ENCODE measurements at regions not wholly inside any gene's neighbourhood (a gene's known extent, or its start where the extent isn't known, plus 50 kb on each side); places are given as distances from the start of the nearest gene placed in this dataset.

DNA sequence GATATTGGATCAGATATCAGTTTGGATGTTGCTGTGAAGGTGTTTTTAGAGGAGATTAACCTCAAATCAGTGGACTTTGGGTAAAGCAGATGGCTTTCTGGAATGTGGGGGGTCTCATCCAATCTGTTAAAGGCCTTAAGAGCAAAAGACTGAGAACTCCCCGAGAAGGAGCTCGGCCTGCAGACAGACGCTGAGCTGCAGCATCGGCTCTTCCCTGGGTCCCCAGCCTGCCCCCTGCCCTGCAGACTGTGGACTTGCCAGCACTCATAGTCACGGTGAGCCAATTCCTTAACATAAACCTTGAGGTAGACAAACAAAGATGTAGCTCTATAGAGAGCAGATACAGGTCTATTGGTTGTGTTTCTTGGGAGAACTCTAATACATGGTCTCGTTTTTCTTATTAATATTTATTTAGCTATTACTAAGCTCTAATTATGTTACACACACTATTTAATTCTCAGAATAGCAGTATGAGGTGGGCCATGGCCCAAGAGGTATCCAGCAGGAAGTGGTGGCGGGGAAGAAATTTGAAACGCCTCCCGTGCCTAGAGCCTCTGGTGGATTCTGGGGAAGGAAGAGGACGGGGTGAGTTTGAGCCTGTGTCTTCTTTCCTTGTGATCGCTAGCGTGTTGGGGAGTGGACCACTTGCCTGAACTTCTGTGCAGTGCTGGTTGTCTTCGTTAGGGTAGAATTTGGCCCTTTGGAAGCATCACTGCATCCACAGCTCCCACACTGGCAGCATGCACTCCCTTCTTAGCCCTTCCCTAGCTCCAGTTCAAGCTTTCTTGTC, 305.3 kb downstream of the TEX29 start:
- Histone ChIP-seq H3K27ac (no peak overlapping the region), H3K9me3 (no peaks in the 10 kb centered on the region)
- TF ChIP-seq, protein P1, sequence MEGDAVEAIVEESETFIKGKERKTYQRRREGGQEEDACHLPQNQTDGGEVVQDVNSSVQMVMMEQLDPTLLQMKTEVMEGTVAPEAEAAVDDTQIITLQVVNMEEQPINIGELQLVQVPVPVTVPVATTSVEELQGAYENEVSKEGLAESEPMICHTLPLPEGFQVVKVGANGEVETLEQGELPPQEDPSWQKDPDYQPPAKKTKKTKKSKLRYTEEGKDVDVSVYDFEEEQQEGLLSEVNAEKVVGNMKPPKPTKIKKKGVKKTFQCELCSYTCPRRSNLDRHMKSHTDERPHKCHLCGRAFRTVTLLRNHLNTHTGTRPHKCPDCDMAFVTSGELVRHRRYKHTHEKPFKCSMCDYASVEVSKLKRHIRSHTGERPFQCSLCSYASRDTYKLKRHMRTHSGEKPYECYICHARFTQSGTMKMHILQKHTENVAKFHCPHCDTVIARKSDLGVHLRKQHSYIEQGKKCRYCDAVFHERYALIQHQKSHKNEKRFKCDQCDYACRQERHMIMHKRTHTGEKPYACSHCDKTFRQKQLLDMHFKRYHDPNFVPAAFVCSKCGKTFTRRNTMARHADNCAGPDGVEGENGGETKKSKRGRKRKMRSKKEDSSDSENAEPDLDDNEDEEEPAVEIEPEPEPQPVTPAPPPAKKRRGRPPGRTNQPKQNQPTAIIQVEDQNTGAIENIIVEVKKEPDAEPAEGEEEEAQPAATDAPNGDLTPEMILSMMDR (IDR thresholded peaks at IDR 0.05), result no peak

DNA sequence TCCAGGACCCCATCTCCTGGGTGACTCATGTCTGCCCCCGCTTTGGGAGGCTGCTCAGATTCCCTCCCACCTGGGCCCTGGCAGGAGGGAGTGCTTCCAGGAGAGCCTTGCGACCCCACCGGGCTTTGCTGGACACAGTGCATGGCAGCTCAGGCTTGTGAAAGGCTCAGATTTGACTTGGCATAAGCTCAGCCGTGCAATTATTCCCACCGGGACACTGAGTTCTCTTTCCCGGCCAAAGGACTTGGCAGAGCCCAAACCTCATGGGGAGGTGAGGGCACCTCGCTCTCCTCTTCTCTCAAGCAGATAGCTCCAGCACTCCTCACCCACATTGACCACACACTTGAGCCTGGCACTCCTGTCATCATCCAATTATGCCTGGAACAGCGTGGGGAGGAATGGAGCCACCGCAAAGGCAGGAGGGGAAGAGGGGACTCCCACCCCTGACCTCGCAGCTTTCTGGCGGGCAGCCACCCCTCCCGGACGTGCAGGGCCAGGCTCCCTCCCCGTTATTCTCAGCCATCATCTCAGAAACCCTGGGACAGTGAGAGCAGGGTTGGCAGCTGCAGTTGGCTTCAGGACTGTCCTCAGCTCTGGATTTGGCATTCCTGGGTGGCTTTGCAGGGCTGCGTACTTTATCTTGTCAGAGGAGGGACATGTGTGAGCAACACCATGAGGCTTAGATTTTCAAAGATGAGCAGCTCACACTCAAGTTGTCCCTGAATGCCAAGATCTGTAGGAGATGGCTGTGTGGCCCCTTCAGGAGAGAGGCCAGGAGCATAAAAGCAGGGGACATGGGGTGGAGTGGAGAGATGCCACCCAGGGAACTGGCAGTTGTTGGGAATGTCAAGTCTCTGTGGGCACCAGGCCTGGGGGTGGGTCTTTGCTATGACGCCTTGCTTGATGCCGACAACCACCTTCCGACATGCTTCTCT, 306.2 kb downstream of the TEX29 start:
- TF ChIP-seq, protein P1 (IDR thresholded peaks at IDR 0.05), result no peak
- Histone ChIP-seq H3K27ac (no peak overlapping the region), H3K36me3 (no peaks in the 10 kb centered on the region), H3K9me3 (no peaks in the 10 kb centered on the region), H3K27me3 (no peaks in the 10 kb centered on the region), H3K4me3 (ENCODE audit: low read depth in 1 of 2, low read length in 1 of 2) (no peak overlapping the region), H3K4me1 (ENCODE audit: control insufficient read depth in 1 of 2, insufficient read depth in 1 of 2, low read depth in 1 of 2, low read length in 1 of 2) (no peaks in the 10 kb centered on the region)

More for the DNA sequence above, 305.3 kb downstream of the TEX29 start:
- H3K36me3 ChIP-seq, result no peaks in the 10 kb centered on the region
- H3K27me3 ChIP-seq, result no peaks in the 10 kb centered on the region
- no peak overlapping the region for H3K4me3 ChIP-seq (ENCODE audit: low read depth in 1 of 2, low read length in 1 of 2)
- no peaks in the 10 kb centered on the region for H3K4me1 ChIP-seq (ENCODE audit: control insufficient read depth in 1 of 2, insufficient read depth in 1 of 2, low read depth in 1 of 2, low read length in 1 of 2)

DNA sequence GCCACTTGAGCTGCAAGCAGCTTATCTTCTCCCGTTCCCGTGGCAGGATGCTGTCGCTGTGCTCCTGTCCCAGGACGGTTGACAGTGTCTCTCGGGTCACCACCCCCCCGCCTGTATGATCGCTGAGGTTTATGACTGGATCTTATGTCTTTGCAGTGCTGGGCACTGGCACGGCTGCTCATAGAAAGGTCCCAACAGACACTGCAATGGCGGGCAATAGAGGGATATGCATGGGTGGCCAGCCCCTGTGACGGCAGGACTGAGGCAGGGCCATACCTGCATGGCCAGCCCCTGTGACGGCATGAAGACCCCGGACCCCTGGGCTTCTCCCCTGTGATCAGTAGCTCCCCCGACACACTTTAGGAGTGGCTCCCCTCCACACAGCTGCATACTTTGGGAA, 307.2 kb downstream of the TEX29 start:
- H3K4me1 ChIP-seq (ENCODE audit: control insufficient read depth in 1 of 2, insufficient read depth in 1 of 2, low read depth in 1 of 2, low read length in 1 of 2), result no peaks in the 10 kb centered on the region
- no peak overlapping the region for H3K4me3 ChIP-seq (ENCODE audit: low read depth in 1 of 2, low read length in 1 of 2)
- H3K27me3 ChIP-seq, result no peaks in the 10 kb centered on the region
- H3K27ac ChIP-seq, result no peak overlapping the region
- no peaks in the 10 kb centered on the region for H3K36me3 ChIP-seq
- H3K9me3 ChIP-seq, result no peaks in the 10 kb centered on the region
- TF ChIP-seq, protein P1 (IDR thresholded peaks at IDR 0.05), result no peak

DNA sequence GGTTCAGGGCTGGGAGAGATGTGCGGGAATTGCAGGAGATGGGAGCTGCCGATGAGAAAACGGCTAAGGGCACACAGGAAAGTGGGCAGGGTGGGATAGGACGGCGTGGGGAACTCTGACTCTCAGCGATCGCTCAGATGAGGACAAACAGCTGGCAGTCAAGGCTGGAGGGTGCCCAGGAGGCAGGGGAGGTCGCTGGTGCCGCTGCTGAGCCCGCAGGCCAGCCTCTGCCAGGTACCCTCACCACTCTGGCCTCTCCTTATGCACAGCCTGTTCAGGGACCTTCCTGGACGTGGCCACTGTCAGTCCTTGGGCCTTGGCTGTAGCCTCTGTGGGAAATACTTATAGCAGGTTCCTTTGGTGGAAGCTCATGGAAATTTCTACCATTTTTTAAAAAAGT, 308.6 kb downstream of the TEX29 start:
- Histone ChIP-seq H3K36me3 (no peaks in the 10 kb centered on the region), H3K27me3 (no peaks in the 10 kb centered on the region), H3K9me3 (no peaks in the 10 kb centered on the region), H3K4me3 (ENCODE audit: low read depth in 1 of 2, low read length in 1 of 2) (no peak overlapping the region), H3K27ac (no peak overlapping the region), H3K4me1 (ENCODE audit: control insufficient read depth in 1 of 2, insufficient read depth in 1 of 2, low read depth in 1 of 2, low read length in 1 of 2) (no peaks in the 10 kb centered on the region)
- TF ChIP-seq, protein P1 (IDR thresholded peaks at IDR 0.05), result no peak

DNA sequence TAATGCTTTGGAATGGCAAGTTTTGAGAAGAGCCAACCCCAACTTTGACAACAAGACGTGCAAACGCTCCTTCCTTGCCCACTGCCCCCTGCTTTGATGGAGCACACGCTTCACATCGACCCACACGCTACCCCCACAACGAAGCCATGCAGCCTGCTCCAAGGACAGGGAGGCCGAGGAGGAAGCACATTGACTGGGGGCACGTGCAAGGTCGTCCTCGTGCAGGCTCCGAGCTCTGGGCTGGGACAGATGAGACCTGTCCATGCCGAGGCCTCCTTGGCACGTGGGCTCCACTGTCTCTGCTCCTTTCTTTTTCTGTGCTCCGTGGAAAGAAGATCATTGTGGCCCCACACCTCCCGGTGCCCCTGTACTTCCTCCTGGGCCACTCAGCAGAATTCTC, 309.0 kb downstream of the TEX29 start:
- no peaks in the 10 kb centered on the region for H3K27me3 ChIP-seq
- H3K36me3 ChIP-seq, result no peaks in the 10 kb centered on the region
- no peaks in the 10 kb centered on the region for H3K4me1 ChIP-seq (ENCODE audit: control insufficient read depth in 1 of 2, insufficient read depth in 1 of 2, low read depth in 1 of 2, low read length in 1 of 2)
- no peak overlapping the region for H3K27ac ChIP-seq
- no peaks in the 10 kb centered on the region for H3K9me3 ChIP-seq
- H3K4me3 ChIP-seq (ENCODE audit: low read depth in 1 of 2, low read length in 1 of 2), result no peak overlapping the region
- TF ChIP-seq, protein P1 (IDR thresholded peaks at IDR 0.05), result no peak
